Heart right ventricle (tissue), 16 donors: ENCODE measurements at regions not wholly inside any gene's neighbourhood (a gene's known extent, or its start where the extent isn't known, plus 50 kb on each side); places are given as distances from the start of the nearest gene placed in this dataset.

Source experiments
- ATAC-seq, 8 donors: fragments of 200-7000 bp; cut with Tn5 transposase; one replicate each; pipeline ENCODE4 v1.9.1; 2020; ENCODE audit warnings: mild to moderate bottlenecking in 8 of 8, moderate library complexity in 8 of 8, moderate number of reproducible peaks in 1 of 8
- DNase-seq, 2 donors: peaks; one replicate each; pipeline ENCODE4 v3.0.0-alpha.2; 2020
- H3K27ac ChIP-seq, 10 donors: fragments of 200-600 bp; sonication (generic) in 2 of 10; one replicate each; pipeline versions ENCODE4 v1.5.0 to v1.8.0; 2020 to 2022; ENCODE audit warnings: mild to moderate bottlenecking in 3 of 10
- H3K27me3 ChIP-seq, 7 donors: fragments of 200-600 bp; one replicate each; pipeline ENCODE4 v1.8.0; 2021 to 2022; ENCODE audit warnings: mild to moderate bottlenecking in 2 of 7
- H3K36me3 ChIP-seq, 9 donors: fragments of 200-600 bp; sonication (generic) in 1 of 9; one replicate each; pipeline versions ENCODE4 v1.5.0 to v1.8.0; 2020 to 2022; ENCODE audit warnings: mild to moderate bottlenecking in 2 of 9
- H3K4me1 ChIP-seq, 9 donors: fragments of 200-600 bp; sonication (generic) in 1 of 9; one replicate each; pipeline versions ENCODE4 v1.5.0 to v1.8.0; 2020 to 2022; ENCODE audit warnings: mild to moderate bottlenecking in 4 of 9
- H3K4me3 ChIP-seq, 10 donors: fragments of 200-600 bp; sonication (generic) in 2 of 10; one replicate each; pipeline versions ENCODE4 v1.5.0 to v1.8.0; 2020 to 2022; ENCODE audit warnings: mild to moderate bottlenecking in 7 of 10, moderate library complexity in 2 of 10
- H3K9me3 ChIP-seq, 11 donors: fragments of 200-600 bp in 10 of 11; sonication (generic) in 2 of 11; one replicate each; pipeline versions ENCODE4 v1.5.0 to v1.8.0; 2013 to 2022; ENCODE audit warnings: mild to moderate bottlenecking in 2 of 11, control low read depth in 1 of 11, moderate library complexity in 1 of 11
- WGBS, 2 donors: extraction: QIAGEN DNeasy Blood & Tissue Kit; methylation state at CpG; one replicate each; pipeline ENCODE4 v1.1.7; 2013; ENCODE audit warnings: inconsistent platforms in 1 of 2; 5-methylcytosine and 5-hydroxymethylcytosine counted together
- intact Hi-C, 10 donors: fragments of 100-400 bp; cut with DNase I; formaldehyde crosslinking; loops; one replicate each; pipeline versions ENCODE4 v1.11.1 to v1.14.2; 2022
- TF ChIP-seq, protein P1 (sequence below), 9 donors: fragments of 200-600 bp; sonication (generic) in 2 of 9; IDR thresholded peaks; one replicate each; pipeline versions ENCODE4 v1.5.0 to v1.8.0; 2021 to 2022; ENCODE audit warnings: antibody characterized with exemption in 9 of 9, mild to moderate bottlenecking in 5 of 9, moderate library complexity in 1 of 9
- donor health status: Arrhythmogenic right ventricular cardiomyopathy.
- donor health status: ischemic (EF 13 %, LVEDD 7.1; RV severe dilation, severe dysfunction).
- donor health status: healthy with polysubstance abuse.
- donor health status: DM: no; HTN: yes; CAD: no.
- donor health status: DM: no; HTN: no; CAD: no.
- donor health status: ischemic (EF 25% LVEDD 6.9; RV normal size, moderate dysfunction).
- donor health status: ischemic (EF 25% LVEDD 5.7; RV mildly dilated, moderate dysfunction).
- donor health status: healthy.
- donor health status: DM: yes; HTN: yes; CAD: no.
- donor health status: Ischemic cardiomyopathy.
- donor health status: ischemic (EF 35%, LVEDD 5.7; RV mildly dilated, moderate dysfunction).
- donor health status: nonischemic (EF 11% LVEDD 7.7; RV severe dilation, severe dysfunction).
- donor health status: DM: yes; HTN: yes; CAD: no.
- donor health status: PGD.
- donor health status: ischemic (EF 29% LVEDD 5.4; RV normal size, mild dysfunction).
- donor health status: nonischemic (EF 23%, LVEDD 6.1; RV moderate dilation, normal function).

GRCh38 chr15:62968699-62969098 is 73.8 kb upstream of the TPM1 start:
- H3K4me1 ChIP-seq = peaks cover 0 to 6% (median 0%) of the 10 kb centered on the region in 9 donors
- ATAC-seq (no peak), DNase-seq (no peak)
- no peaks in the 10 kb centered on the region for H3K27me3 ChIP-seq
- intact Hi-C loops = no loop called here
- H3K4me3 ChIP-seq = no peak overlapping the region
- TF ChIP-seq, protein P1, sequence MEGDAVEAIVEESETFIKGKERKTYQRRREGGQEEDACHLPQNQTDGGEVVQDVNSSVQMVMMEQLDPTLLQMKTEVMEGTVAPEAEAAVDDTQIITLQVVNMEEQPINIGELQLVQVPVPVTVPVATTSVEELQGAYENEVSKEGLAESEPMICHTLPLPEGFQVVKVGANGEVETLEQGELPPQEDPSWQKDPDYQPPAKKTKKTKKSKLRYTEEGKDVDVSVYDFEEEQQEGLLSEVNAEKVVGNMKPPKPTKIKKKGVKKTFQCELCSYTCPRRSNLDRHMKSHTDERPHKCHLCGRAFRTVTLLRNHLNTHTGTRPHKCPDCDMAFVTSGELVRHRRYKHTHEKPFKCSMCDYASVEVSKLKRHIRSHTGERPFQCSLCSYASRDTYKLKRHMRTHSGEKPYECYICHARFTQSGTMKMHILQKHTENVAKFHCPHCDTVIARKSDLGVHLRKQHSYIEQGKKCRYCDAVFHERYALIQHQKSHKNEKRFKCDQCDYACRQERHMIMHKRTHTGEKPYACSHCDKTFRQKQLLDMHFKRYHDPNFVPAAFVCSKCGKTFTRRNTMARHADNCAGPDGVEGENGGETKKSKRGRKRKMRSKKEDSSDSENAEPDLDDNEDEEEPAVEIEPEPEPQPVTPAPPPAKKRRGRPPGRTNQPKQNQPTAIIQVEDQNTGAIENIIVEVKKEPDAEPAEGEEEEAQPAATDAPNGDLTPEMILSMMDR (IDR thresholded peaks at IDR 0.05) = no peak
- H3K36me3 ChIP-seq = no peaks in the 10 kb centered on the region
- H3K27ac ChIP-seq = no peak overlapping the region
- WGBS, 2 donors = 60 to 70% methylated on average over 7 of the region's 7 CpGs
- H3K9me3 ChIP-seq = no peaks in the 10 kb centered on the region

DNA sequence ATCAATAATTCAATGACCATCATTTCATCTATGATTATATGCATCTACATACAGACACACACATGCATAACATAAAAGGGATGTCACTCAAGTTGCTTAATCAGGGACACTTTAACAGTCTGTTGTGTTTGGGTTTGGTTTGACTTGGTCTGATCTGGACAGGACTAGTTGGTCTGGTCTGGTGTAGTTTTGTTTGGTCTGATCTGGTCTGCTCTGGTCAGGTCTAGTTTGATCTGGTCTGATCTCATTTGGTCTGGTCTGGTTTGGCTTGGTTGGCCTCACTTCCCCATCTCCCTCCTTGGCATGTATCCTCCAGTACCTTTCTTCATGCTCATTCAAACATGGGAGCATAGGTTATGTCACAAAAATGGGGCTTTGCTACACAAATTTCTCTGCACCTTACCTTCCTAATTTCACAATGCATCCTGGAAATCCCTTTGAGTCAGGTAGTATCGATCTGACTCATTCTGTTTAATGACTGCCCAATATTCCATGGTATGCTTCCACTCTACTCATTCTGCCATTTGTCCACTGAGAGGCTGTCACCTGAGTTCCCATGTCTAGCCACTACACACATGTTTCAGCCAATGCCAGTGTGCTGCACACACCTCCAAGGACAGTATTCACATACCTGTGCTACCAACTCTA is 73.0 kb upstream of the TPM1 start:
- Histone ChIP-seq H3K27ac (no peak overlapping the region), H3K36me3 (no peaks in the 10 kb centered on the region), H3K4me1 (peaks cover 0 to 6% (median 0%) of the 10 kb centered on the region in 9 donors), H3K4me3 (no peak overlapping the region), H3K9me3 (no peaks in the 10 kb centered on the region), H3K27me3 (no peaks in the 10 kb centered on the region)
- intact Hi-C loops = no loop called here
- TF ChIP-seq, protein P1 (IDR thresholded peaks at IDR 0.05) = no peak
- DNase-seq (no peak), ATAC-seq (no peak)
- 100% methylated on average over 1 of the region's 1 CpG for WGBS, 2 donors

- DNase-seq (no peak), ATAC-seq (peak in 1 of 8 donors; percentile 51)
- no peak overlapping the region for H3K4me3 ChIP-seq
- intact Hi-C loops = no loop called here
- H3K27me3 ChIP-seq = no peaks in the 10 kb centered on the region
- no peaks in the 10 kb centered on the region for H3K9me3 ChIP-seq
- H3K27ac ChIP-seq = no peak overlapping the region
- H3K4me1 ChIP-seq = peaks cover 0 to 8% (median 0%) of the 10 kb centered on the region in 9 donors
- WGBS, 2 donors = 52 to 66% methylated on average over 5 of the region's 5 CpGs
- H3K36me3 ChIP-seq = no peaks in the 10 kb centered on the region
- TF ChIP-seq, protein P1 (IDR thresholded peaks at IDR 0.05) = no peak
Observed at GRCh38 chr15:62972814-62973213, 69.7 kb upstream of the TPM1 start.

GRCh38 chr15:62975515-62975914 is 67.0 kb upstream of the TPM1 start:
- H3K27me3 ChIP-seq = no peaks in the 10 kb centered on the region
- H3K4me1 ChIP-seq = peaks cover 0 to 18% (median 0%) of the 10 kb centered on the region in 9 donors
- 57 to 78% methylated on average over 8 of the region's 8 CpGs for WGBS, 2 donors
- no peaks in the 10 kb centered on the region for H3K9me3 ChIP-seq
- intact Hi-C loops = no loop called here
- TF ChIP-seq, protein P1 (IDR thresholded peaks at IDR 0.05) = no peak
- H3K36me3 ChIP-seq = no peaks in the 10 kb centered on the region
- no peak for ATAC-seq
- H3K4me3 ChIP-seq = no peak overlapping the region
- no peak overlapping the region for H3K27ac ChIP-seq
- DNase-seq = no peak
